SK-N-SH (cell line): ENCODE measurements at regions not wholly inside any gene's neighbourhood (a gene's known extent, or its start where the extent isn't known, plus 50 kb on each side); places are given as distances from the start of the nearest gene placed in this dataset.

Experiments
- CTCF ChIA-PET: fragments of 300-600, 350-600 bp; formaldehyde crosslinking; extraction: SDS; loops from one replicate; lab custom pipeline; 2021; lab: Yijun Ruan, JAX
- POLR2A ChIA-PET: fragments of 350-600 bp; sonication (Branson Sonifier 250); formaldehyde crosslinking; extraction: SDS; loops from one replicate; lab custom pipeline; 2020; ENCODE audit warnings: antibody characterized with exemption, inconsistent platforms; lab: Yijun Ruan, JAX
- DNase-seq: peaks from one replicate; pipeline ENCODE4 v3.0.0; 2012
- H2AFZ ChIP-seq: fragments of 200-600 bp; sonication (generic); 2 replicates; pipeline ENCODE4 v1.8.1; 2016; ENCODE audit warnings: antibody characterized with exemption, mild to moderate bottlenecking, low read depth
- H3F3A ChIP-seq: fragments of 200-600 bp; sonication (generic); replicated peaks from 2 replicates; pipeline ENCODE3; 2016; ENCODE audit warnings: antibody characterized with exemption, mild to moderate bottlenecking; ENCODE audit not compliant: insufficient read depth
- H3K27ac ChIP-seq, 2 experiments: fragments of 200-500 bp in 1 of 2; fragments of 200-600 bp in 1 of 2; sonication (Bioruptor generic) in 1 of 2; sonication (generic), shearing (Covaris generic) in 1 of 2; 2 replicates each; pipeline versions ENCODE4 v1.5.1 to v1.6.1; 2014 to 2016; ENCODE audit warnings: low read depth in 2 of 2, inconsistent platforms in 1 of 2, low read length in 1 of 2, mild to moderate bottlenecking in 1 of 2, mixed read lengths in 1 of 2
- H3K27me3 ChIP-seq: fragments of 200-600 bp; sonication (generic), shearing (Covaris generic); 2 replicates; pipeline ENCODE4 v1.6.1; 2016; ENCODE audit warnings: mixed run types; ENCODE audit not compliant: insufficient read depth
- H3K36me3 ChIP-seq, 2 experiments: fragments of 200-500 bp in 1 of 2; fragments of 200-600 bp in 1 of 2; sonication (Bioruptor generic) in 1 of 2; sonication (generic) in 1 of 2; replicated peaks in 1 of 2; 2 replicates each; pipeline versions ENCODE3 to v1.5.1; 2014 to 2016; ENCODE audit warnings: low read length in 1 of 2, mild to moderate bottlenecking in 1 of 2; ENCODE audit not compliant: insufficient read depth in 2 of 2, control insufficient read depth in 1 of 2
- H3K4me1 ChIP-seq, 2 experiments: fragments of 200-500 bp in 1 of 2; fragments of 200-600 bp in 1 of 2; sonication (Bioruptor generic) in 1 of 2; sonication (generic), shearing (Covaris generic) in 1 of 2; 2 replicates each; pipeline versions ENCODE4 v1.5.1 to v1.6.1; 2014 to 2016; ENCODE audit warnings: low read depth in 1 of 2, low read length in 1 of 2, mixed run types in 1 of 2; ENCODE audit not compliant: insufficient read depth in 2 of 2, control insufficient read depth in 1 of 2
- H3K4me2 ChIP-seq: fragments of 200-600 bp; sonication (generic), shearing (Covaris generic); 2 replicates; pipeline ENCODE4 v1.6.1; 2017; ENCODE audit warnings: mixed run types
- H3K4me3 ChIP-seq, 2 experiments: fragments of 200-500 bp in 1 of 2; fragments of 200-600 bp in 1 of 2; sonication (Bioruptor generic) in 1 of 2; sonication (generic), shearing (Covaris generic) in 1 of 2; 2 replicates each; pipeline versions ENCODE4 v1.5.1 to v1.8.1; 2014 to 2016; ENCODE audit warnings: low read depth in 2 of 2, inconsistent platforms in 1 of 2, low read length in 1 of 2, mild to moderate bottlenecking in 1 of 2, mixed read lengths in 1 of 2, moderate library complexity in 1 of 2
- H3K79me2 ChIP-seq: fragments of 200-600 bp; sonication (generic); 2 replicates; pipeline ENCODE4 v1.8.1; 2017; ENCODE audit warnings: mild to moderate bottlenecking; ENCODE audit not compliant: insufficient read depth
- H3K9ac ChIP-seq: fragments of 200-600 bp; sonication (generic); 2 replicates; pipeline ENCODE4 v1.6.1; 2017; ENCODE audit warnings: mixed run types
- H3K9me2 ChIP-seq: fragments of 200-600 bp; sonication (generic); 2 replicates; pipeline ENCODE4 v1.6.1; 2017; ENCODE audit warnings: mixed run types
- H3K9me3 ChIP-seq: fragments of 200-600 bp; sonication (generic); 2 replicates; pipeline ENCODE4 v1.6.1; 2017; ENCODE audit warnings: mixed run types, mild to moderate bottlenecking, moderate library complexity
- H4K20me1 ChIP-seq: fragments of 200-600 bp; sonication (generic); 2 replicates; pipeline ENCODE4 v1.6.1; 2017; ENCODE audit warnings: mild to moderate bottlenecking, mixed run types; ENCODE audit not compliant: insufficient read depth
- ELF1 ChIP-seq: IDR thresholded peaks from 2 replicates; pipeline ENCODE4 v1.4.0; 2012
- EZH2phosphoT487 ChIP-seq: fragments of 200-600 bp; sonication (generic); IDR thresholded peaks from 2 replicates; pipeline ENCODE4 v1.6.1; 2017; ENCODE audit warnings: low read depth, mixed run types, mild to moderate bottlenecking, antibody characterized with exemption, moderate library complexity, borderline replicate concordance
- GATA2 ChIP-seq: sonication (generic); formaldehyde crosslinking; IDR thresholded peaks from 2 replicates; pipeline ENCODE4 v1.5.0; 2020; ENCODE audit warnings: mild to moderate bottlenecking, missing genetic modification reagents
- IRF3 ChIP-seq: fragments of 150-350 bp; IDR thresholded peaks from 2 replicates; pipeline ENCODE4 v1.6.1; 2016; ENCODE audit warnings: mild to moderate bottlenecking, low read depth, low read length
- MAX ChIP-seq: IDR thresholded peaks from 2 replicates; pipeline ENCODE4 v1.4.0; 2012; ENCODE audit warnings: low read depth
- MEF2A ChIP-seq: IDR thresholded peaks from 2 replicates; pipeline ENCODE4 v1.4.0; 2012; ENCODE audit warnings: low read depth, borderline replicate concordance
- PBX3 ChIP-seq: IDR thresholded peaks from 2 replicates; pipeline ENCODE4; 2012
- POLR2AphosphoS5 ChIP-seq: IDR thresholded peaks from 2 replicates; pipeline ENCODE4 v1.6.1; 2012; ENCODE audit warnings: low read depth, low read length
- RFX5 ChIP-seq: IDR thresholded peaks from 2 replicates; pipeline ENCODE4 v1.6.1; 2012; ENCODE audit warnings: mild to moderate bottlenecking, improper control_type of control experiment, low read length
- RXRA ChIP-seq: IDR thresholded peaks from 2 replicates; pipeline ENCODE4 v1.4.0; 2012; ENCODE audit warnings: low read depth, mild to moderate bottlenecking, borderline replicate concordance
- WGBS: methylation state at CpG from one replicate; pipeline ENCODE4 v1.1.6; 2017; ENCODE audit warnings: low lambda C conversion rate; 5-methylcytosine and 5-hydroxymethylcytosine counted together

GRCh38 chr12:113634474-113634873 lies 162.8 kb upstream of the LHX5 start:
- Histone ChIP-seq H3K9ac (no peak overlapping the region), H2AFZ (no peak overlapping the region), H3K4me1 (no peaks in the 10 kb centered on the region), H3K4me2 (no peak overlapping the region), H3K9me2 (no peaks in the 10 kb centered on the region), H4K20me1 (no peaks in the 10 kb centered on the region), H3K4me3 (no peak overlapping the region), H3F3A (no peaks in the 10 kb centered on the region), H3K9me3 (peaks cover 6% of the 10 kb centered on the region; the same call in 1 of the 2 replicates), H3K79me2 (no peaks in the 10 kb centered on the region), H3K27me3 (no peaks in the 10 kb centered on the region), H3K36me3 (no peaks in the 10 kb centered on the region), H3K27ac (no peak overlapping the region)
- CTCF ChIA-PET = no interaction called here
- WGBS = 18% methylated on average over 6 of the region's 6 CpGs
- POLR2A ChIA-PET = no interaction called here
- TF ChIP-seq MEF2A (no peak), MAX (no peak), RXRA (no peak), EZH2phosphoT487 (no peak), IRF3 (no peak), ELF1 (no peak), GATA2 (CRISPR knock-in tag) (no peak), RFX5 (no peak)
- no peak for DNase-seq

- Histone ChIP-seq H3F3A (no peaks in the 10 kb centered on the region), H3K9me3 (peaks cover 6% of the 10 kb centered on the region; the same call in 1 of the 2 replicates), H3K4me1 (no peaks in the 10 kb centered on the region), H3K9me2 (no peaks in the 10 kb centered on the region), H3K9ac (no peak overlapping the region), H3K4me2 (no peak overlapping the region), H3K36me3 (no peaks in the 10 kb centered on the region), H3K27me3 (no peaks in the 10 kb centered on the region), H3K79me2 (no peaks in the 10 kb centered on the region), H2AFZ (no peak overlapping the region), H4K20me1 (no peaks in the 10 kb centered on the region), H3K27ac (no peak overlapping the region), H3K4me3 (no peak overlapping the region)
- DNase-seq = no peak
- ChIA-PET POLR2A (no interaction called here), CTCF (no interaction called here)
- TF ChIP-seq IRF3 = no peak
- TF ChIP-seq POLR2AphosphoS5 = no peak
- no peak for TF ChIP-seq ELF1
- TF ChIP-seq PBX3 = no peak
Observed at GRCh38 chr12:113633678-113634332, 162.1 kb upstream of the LHX5 start.
